A549 (cell line): ENCODE measurements at regions not wholly inside any gene's neighbourhood (a gene's known extent, or its start where the extent isn't known, plus 50 kb on each side); places are given as distances from the start of the nearest gene placed in this dataset.

Source experiments
- CHD4 ChIP-seq: fragments of 200-600 bp; sonication (generic); IDR thresholded peaks from 2 replicates; pipeline ENCODE4 v1.6.1; 2016; ENCODE audit warnings: antibody characterized with exemption, mild to moderate bottlenecking, borderline replicate concordance
- CTCF ChIP-seq: fragments of >200 bp; sonication (Bioruptor Twin); formaldehyde crosslinking; IDR thresholded peaks from 3 replicates; pipeline ENCODE4 v1.5.1; 2016
- EP300 ChIP-seq, 2 experiments: fragments of >200 bp; sonication (Bioruptor Twin); formaldehyde crosslinking; IDR thresholded peaks; 2 replicates in 1 of 2; 3 replicates in 1 of 2; pipeline ENCODE4 v1.6.1; 2016 to 2017
- HMGXB4 ChIP-seq: fragments of 250-450 bp; sonication (Bioruptor Pico); IDR thresholded peaks from 2 replicates; pipeline ENCODE4 v1.5.0; 2021; ENCODE audit warnings: mild to moderate bottlenecking, moderate library complexity, borderline replicate concordance
- POLR2A ChIP-seq: IDR thresholded peaks from 2 replicates; pipeline ENCODE4 v1.6.1; 2012; ENCODE audit warnings: mild to moderate bottlenecking, low read length
- POLR2AphosphoS2 ChIP-seq: conservative IDR thresholded peaks from 2 replicates; pipeline ENCODE4 v1.6.1; 2012; ENCODE audit warnings: low read length, improper control_type of control experiment, inconsistent platforms
- REST ChIP-seq: fragments of 200-600 bp; sonication (generic); IDR thresholded peaks from 2 replicates; pipeline ENCODE4 v1.6.1; 2016; ENCODE audit warnings: antibody characterized with exemption, mild to moderate bottlenecking, moderate library complexity
- RFX5 ChIP-seq: fragments of 450-650 bp; IDR thresholded peaks from 2 replicates; pipeline ENCODE4 v1.7.1; 2014; ENCODE audit warnings: antibody characterized with exemption, mild to moderate bottlenecking, moderate library complexity
- RNF2 ChIP-seq: fragments of 200-600 bp; sonication (generic); IDR thresholded peaks from 2 replicates; pipeline ENCODE4 v1.6.1; 2016; ENCODE audit warnings: low read depth, mild to moderate bottlenecking, antibody characterized with exemption, moderate library complexity, borderline replicate concordance
- TFCP2L1 ChIP-seq: fragments of 250-450 bp; sonication (Bioruptor Pico); IDR thresholded peaks from 2 replicates; pipeline ENCODE4 v1.5.0; 2021; ENCODE audit warnings: mild to moderate bottlenecking
- USF2 ChIP-seq: fragments of 450-650 bp; IDR thresholded peaks from 2 replicates; pipeline ENCODE4 v1.6.1; 2014; ENCODE audit warnings: antibody characterized with exemption

GRCh38 chr15:25543196-25543595 is 104.4 kb upstream of the UBE3A start:
- no peak for TF ChIP-seq POLR2A
- TF ChIP-seq HMGXB4 (CRISPR knock-in tag) = no peak
- TF ChIP-seq RNF2 = no peak
- TF ChIP-seq REST = no peak
- TF ChIP-seq RFX5 = no peak
- TF ChIP-seq USF2 = no peak
- no peak for TF ChIP-seq TFCP2L1 (CRISPR knock-in tag)
- no peak for TF ChIP-seq CHD4
- no peak for TF ChIP-seq CTCF
- TF ChIP-seq EP300 (IDR thresholded peaks at IDR 0.05) = no peak
- no peak for TF ChIP-seq POLR2AphosphoS2
